ENCODE measurements at regions not wholly inside any gene's neighbourhood (a gene's known extent, or its start where the extent isn't known, plus 50 kb on each side); places are given as distances from the start of the nearest gene placed in this dataset.
"Not testable (repeated sequence)": the region's sequence is repeated elsewhere in the genome, so short reads cannot be mapped to it uniquely, and the experiment has no call there.

- no peak overlapping the region for H3K27ac ChIP-seq
Measured at GRCh38 chr5:116872486-116872885, 297.9 kb upstream of the SEMA6A start.

DNA sequence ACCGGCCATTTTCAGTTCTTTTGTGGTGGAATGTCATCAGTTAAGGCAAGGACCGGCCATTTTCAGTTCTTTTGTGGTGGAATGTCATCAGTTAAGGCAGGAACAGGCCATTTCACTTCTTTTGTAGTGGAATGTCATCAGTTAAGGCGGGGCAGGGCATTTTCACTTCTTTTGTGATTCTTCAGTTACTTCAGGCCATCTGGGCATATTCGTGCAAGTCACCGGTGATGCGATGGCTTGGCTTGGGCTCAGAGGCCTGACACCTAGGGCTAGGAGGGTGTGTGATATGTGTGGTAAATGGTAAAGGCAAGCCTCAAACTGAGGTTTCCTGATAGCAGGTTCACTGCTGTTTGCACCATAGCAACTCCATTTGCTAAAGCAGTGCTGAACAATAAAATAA is 293.2 kb upstream of the SEMA6A start:
- not testable (repeated sequence) for DNase-seq (ENCODE audit: low read depth in 1 of 2, low spot score in 2 of 2); H3K9me3 ChIP-seq (replicated peaks); H3K36me3 ChIP-seq; H3K27ac ChIP-seq; H3K27me3 ChIP-seq (replicated peaks); H3K4me3 ChIP-seq
- peaks cover 19% of the 10 kb centered on the region for H3K4me1 ChIP-seq (replicated peaks)

More at GRCh38 chr5:116872486-116872885, 297.9 kb upstream of the SEMA6A start:
- Histone ChIP-seq H3K4me3 (no peak overlapping the region), H3K4me1 (replicated peaks) (no peaks in the 10 kb centered on the region), H3K27me3 (replicated peaks) (no peaks in the 10 kb centered on the region), H3K9me3 (replicated peaks) (no peaks in the 10 kb centered on the region; the same call in 1 of the 2 replicates), H3K36me3 (no peaks in the 10 kb centered on the region)
- no peak for DNase-seq (ENCODE audit: low read depth in 1 of 2, low spot score in 2 of 2)

DNA sequence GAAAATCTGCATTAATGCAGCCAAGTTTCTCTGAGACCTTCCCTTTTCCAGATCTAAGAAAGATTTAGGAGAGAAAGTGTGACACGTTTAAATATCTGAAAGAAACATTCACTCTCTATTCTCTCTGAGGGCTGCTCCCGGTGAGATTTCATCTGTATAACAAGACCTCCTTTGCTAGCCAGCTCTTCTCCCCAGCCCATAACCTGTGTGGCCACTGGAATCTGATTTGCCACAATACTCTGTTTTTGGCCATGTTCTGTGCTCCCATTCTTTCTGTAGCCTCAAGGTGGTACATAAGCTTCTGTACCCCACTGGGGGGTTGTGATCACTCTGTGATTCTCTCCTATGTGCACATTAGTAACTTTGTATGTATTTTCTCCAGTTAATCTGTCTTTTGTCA is 291.0 kb upstream of the SEMA6A start:
- Histone ChIP-seq H3K27me3 (replicated peaks) (no peaks in the 10 kb centered on the region), H3K9me3 (replicated peaks) (no peaks in the 10 kb centered on the region), H3K27ac (no peak overlapping the region), H3K4me3 (no peak overlapping the region), H3K36me3 (no peaks in the 10 kb centered on the region), H3K4me1 (replicated peaks) (peaks cover 19% of the 10 kb centered on the region)
- DNase-seq (ENCODE audit: low read depth in 1 of 2, low spot score in 2 of 2), result no peak

DNA sequence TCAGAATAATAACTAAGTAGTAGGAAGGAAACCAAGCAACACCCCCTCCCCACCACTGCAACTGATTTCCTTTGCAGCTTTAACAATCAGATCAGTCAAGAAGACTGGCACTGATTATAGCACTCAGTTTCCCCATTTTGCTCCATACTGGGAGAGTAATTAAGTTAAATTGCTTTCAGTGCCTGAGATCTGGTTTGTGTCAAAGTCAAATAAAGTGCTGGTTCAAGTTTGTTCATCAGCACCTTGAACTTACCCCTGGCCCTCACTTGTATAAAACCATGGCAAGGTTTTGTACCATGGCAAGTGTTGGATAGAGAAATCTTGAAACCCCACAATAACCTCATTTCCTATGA is 290.2 kb upstream of the SEMA6A start:
- H3K4me1 ChIP-seq (replicated peaks), result peaks cover 19% of the 10 kb centered on the region
- H3K9me3 ChIP-seq (replicated peaks), result no peaks in the 10 kb centered on the region
- no peaks in the 10 kb centered on the region for H3K36me3 ChIP-seq
- no peak overlapping the region for H3K4me3 ChIP-seq
- DNase-seq (ENCODE audit: low read depth in 1 of 2, low spot score in 2 of 2), result no peak
- H3K27ac ChIP-seq, result no peak overlapping the region
- no peaks in the 10 kb centered on the region for H3K27me3 ChIP-seq (replicated peaks)

GRCh38 chr5:116864157-116864837 is 289.7 kb upstream of the SEMA6A start:
- no peaks in the 10 kb centered on the region for H3K27me3 ChIP-seq (replicated peaks)
- peak overlapping the region; percentile 11; the same call in 1 of the 2 replicates for H3K27ac ChIP-seq
- H3K4me1 ChIP-seq (replicated peaks), result peaks cover 19% of the 10 kb centered on the region
- H3K4me3 ChIP-seq, result no peak overlapping the region
- H3K36me3 ChIP-seq, result no peaks in the 10 kb centered on the region
- H3K9me3 ChIP-seq (replicated peaks), result no peaks in the 10 kb centered on the region
- peak in 1 of 2 experiments; percentile 25 for DNase-seq (ENCODE audit: low read depth in 1 of 2, low spot score in 2 of 2)

GRCh38 chr5:116862632-116863455 is 288.2 kb upstream of the SEMA6A start:
- no peaks in the 10 kb centered on the region for H3K9me3 ChIP-seq (replicated peaks)
- H3K4me3 ChIP-seq, result no peak overlapping the region
- no peaks in the 10 kb centered on the region for H3K27me3 ChIP-seq (replicated peaks)
- H3K4me1 ChIP-seq (replicated peaks), result peaks cover 19% of the 10 kb centered on the region
- no peak for DNase-seq (ENCODE audit: low read depth in 1 of 2, low spot score in 2 of 2)
- no peak overlapping the region for H3K27ac ChIP-seq
- H3K36me3 ChIP-seq, result no peaks in the 10 kb centered on the region

DNA sequence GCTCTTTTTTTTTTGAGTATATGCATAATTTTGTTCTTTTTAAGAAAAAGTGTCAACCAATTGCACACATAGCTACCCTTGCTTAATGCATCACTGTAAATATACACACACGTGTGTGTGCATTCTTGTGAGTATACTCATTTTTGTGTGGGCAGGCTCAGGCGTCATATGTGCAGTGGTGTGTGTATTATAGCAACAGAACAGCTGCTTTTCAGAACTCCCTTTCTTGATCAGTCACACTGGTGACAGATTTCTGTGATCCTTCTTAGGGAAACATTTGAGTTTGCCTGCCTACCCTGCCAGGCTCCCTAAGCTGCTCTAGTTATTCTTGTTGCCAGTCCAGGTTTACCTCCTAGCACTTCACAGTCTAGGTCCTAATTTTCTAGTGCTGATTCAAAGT is 287.0 kb upstream of the SEMA6A start:
- no peaks in the 10 kb centered on the region for H3K9me3 ChIP-seq (replicated peaks)
- H3K36me3 ChIP-seq, result no peaks in the 10 kb centered on the region
- no peak for DNase-seq (ENCODE audit: low read depth in 1 of 2, low spot score in 2 of 2)
- H3K27ac ChIP-seq, result no peak overlapping the region
- H3K4me3 ChIP-seq, result no peak overlapping the region
- H3K27me3 ChIP-seq (replicated peaks), result no peaks in the 10 kb centered on the region
- peaks cover 19% of the 10 kb centered on the region for H3K4me1 ChIP-seq (replicated peaks)

DNA sequence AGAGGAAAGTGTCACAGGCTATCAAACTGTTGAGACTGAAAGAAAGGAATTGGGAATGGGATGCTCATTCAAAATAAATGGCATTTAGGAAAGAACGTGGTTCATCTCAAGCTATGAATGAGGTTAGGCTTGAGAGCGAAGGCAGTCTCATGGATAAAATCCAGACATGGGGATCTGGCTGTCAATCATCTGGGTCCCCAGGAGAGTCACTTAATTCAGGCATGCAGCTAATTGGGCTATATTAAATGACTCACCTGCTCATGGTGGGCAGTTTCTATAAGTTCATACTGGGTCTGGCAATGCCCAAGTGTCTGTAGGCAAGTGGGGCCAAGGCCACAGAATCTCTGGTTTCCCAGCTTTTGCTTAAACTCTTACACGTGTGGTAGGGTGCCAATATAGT is 286.5 kb upstream of the SEMA6A start:
- no peak overlapping the region for H3K4me3 ChIP-seq
- no peak overlapping the region for H3K27ac ChIP-seq
- no peaks in the 10 kb centered on the region for H3K27me3 ChIP-seq (replicated peaks)
- no peak for DNase-seq (ENCODE audit: low read depth in 1 of 2, low spot score in 2 of 2)
- no peaks in the 10 kb centered on the region for H3K36me3 ChIP-seq
- H3K4me1 ChIP-seq (replicated peaks), result peaks cover 17% of the 10 kb centered on the region
- H3K9me3 ChIP-seq (replicated peaks), result no peaks in the 10 kb centered on the region

DNA sequence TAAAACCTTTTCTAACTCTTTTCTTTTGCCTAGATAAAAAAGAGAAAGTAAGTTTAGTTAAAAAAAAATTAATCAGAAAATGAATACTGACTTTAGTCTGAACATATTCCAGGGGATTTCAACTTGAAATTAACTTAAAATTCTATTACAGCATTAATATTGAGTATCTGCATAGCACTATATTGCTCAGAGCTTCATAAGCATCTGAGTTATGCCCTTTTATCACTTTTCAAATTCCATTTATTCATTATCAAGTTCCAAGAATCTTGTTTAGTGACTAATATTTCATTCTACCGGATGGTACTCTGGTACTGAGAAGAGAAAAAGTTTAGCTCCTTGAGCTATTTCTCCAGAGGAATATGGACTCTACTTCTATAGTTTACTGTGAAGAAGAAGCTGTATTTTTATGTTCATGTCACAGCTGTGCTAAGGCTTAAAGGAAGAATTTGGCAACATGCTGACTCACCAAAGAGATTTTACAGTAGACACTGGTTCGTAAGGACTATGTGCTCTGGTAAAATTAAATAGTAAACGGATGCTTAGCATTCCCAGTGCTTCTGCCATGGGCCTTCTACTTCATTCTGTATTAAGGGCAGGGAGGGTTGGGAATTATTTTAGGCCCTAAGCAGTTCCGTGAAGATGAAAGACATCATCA is 285.2 kb upstream of the SEMA6A start:
- Histone ChIP-seq H3K9me3 (replicated peaks) (no peaks in the 10 kb centered on the region), H3K27me3 (replicated peaks) (no peaks in the 10 kb centered on the region), H3K36me3 (no peaks in the 10 kb centered on the region), H3K4me1 (replicated peaks) (peaks cover 13% of the 10 kb centered on the region), H3K27ac (no peak overlapping the region), H3K4me3 (no peak overlapping the region)
- no peak for DNase-seq (ENCODE audit: low read depth in 1 of 2, low spot score in 2 of 2)

DNA sequence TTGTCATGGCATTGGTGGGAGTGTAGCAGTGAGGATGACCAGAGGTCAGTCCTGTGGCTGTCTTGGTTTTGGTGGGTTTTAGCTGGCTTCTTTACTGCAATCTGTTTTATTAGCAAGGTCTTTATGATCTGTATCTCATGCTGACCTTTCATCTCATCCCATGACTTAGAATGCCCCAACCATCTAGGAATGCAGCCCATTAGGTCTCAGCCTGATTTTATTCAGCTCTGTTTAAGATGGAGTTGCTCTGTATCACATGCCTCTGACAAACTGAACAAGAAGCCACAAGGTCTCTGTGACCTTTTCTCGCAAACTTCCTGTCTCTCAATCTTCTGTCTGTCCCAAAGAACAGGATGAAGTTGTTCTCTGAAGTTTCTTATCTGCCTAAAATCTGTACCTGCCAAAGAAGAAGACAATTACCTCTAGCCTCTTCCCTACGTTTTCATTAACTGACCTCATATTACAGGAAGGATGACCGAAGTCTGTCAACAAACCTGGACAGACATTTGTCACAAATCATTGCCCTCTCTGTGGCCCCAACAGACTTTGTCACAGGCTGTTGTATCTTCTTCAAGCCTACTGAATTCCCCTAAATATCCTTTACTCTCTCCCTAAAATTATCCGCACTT is 284.2 kb upstream of the SEMA6A start:
- Histone ChIP-seq H3K9me3 (replicated peaks) (no peaks in the 10 kb centered on the region), H3K36me3 (no peaks in the 10 kb centered on the region), H3K4me1 (replicated peaks) (peaks cover 3% of the 10 kb centered on the region), H3K4me3 (no peak overlapping the region), H3K27ac (no peak overlapping the region), H3K27me3 (replicated peaks) (no peaks in the 10 kb centered on the region)
- DNase-seq (ENCODE audit: low read depth in 1 of 2, low spot score in 2 of 2), result no peak

GRCh38 chr5:116858020-116858419 is 283.4 kb upstream of the SEMA6A start:
- DNase-seq (ENCODE audit: low read depth in 1 of 2, low spot score in 2 of 2); H3K27me3 ChIP-seq (replicated peaks); H3K27ac ChIP-seq; H3K4me3 ChIP-seq; H3K36me3 ChIP-seq; H3K9me3 ChIP-seq (replicated peaks); H3K4me1 ChIP-seq (replicated peaks): not testable (repeated sequence)

DNA sequence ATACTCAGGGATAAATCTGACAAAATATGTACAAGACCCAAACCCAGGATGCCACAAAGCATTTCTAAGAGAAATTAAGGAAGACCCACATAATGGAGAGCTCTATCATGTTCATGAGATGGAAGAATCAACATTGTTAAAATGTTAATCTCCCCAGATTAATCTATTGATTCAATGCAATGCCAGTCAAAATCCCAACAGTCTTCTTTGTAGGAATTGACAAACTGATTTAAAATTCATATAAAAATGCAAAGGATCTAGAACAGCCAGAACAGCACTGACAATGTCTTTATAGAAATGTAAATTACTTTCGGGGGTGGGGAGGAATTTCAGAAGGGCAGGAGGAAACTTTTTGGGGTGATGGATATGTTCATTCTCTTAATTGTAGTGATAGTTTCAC is 281.6 kb upstream of the SEMA6A start:
- DNase-seq (ENCODE audit: low read depth in 1 of 2, low spot score in 2 of 2), result no peak
- Histone ChIP-seq H3K4me1 (replicated peaks) (no peaks in the 10 kb centered on the region), H3K27me3 (replicated peaks) (no peaks in the 10 kb centered on the region), H3K27ac (no peak overlapping the region), H3K36me3 (no peaks in the 10 kb centered on the region), H3K9me3 (replicated peaks) (no peaks in the 10 kb centered on the region), H3K4me3 (no peak overlapping the region)

DNA sequence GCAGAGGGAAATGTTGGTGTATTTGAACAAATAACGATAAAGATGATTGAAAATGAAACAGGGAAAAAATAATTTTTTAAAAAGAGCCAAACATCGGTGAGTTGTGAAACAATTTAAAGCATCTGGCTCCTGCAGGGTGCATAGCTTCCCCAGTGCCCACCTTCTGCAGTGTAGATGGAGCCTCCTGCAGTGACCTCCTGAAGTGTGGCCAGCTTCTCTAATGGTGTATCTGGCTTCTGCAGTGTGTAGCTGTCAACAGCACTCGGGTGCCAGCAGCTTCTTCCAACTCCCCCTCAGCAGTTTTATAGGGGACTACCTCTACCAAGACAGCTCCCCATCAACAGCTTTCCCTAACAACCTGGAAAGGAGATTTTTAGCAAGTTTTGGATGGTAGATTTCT is 279.4 kb upstream of the SEMA6A start:
- no peaks in the 10 kb centered on the region for H3K27me3 ChIP-seq (replicated peaks)
- no peaks in the 10 kb centered on the region for H3K4me1 ChIP-seq (replicated peaks)
- H3K9me3 ChIP-seq (replicated peaks), result peaks cover 4% of the 10 kb centered on the region; the same call in 1 of the 2 replicates
- H3K4me3 ChIP-seq, result no peak overlapping the region
- no peaks in the 10 kb centered on the region for H3K36me3 ChIP-seq
- no peak overlapping the region for H3K27ac ChIP-seq
- no peak for DNase-seq (ENCODE audit: low read depth in 1 of 2, low spot score in 2 of 2)

Data from SJSA1 (cell line).